Hepatocyte (in vitro differentiated cells): ENCODE measurements at regions not wholly inside any gene's neighbourhood (a gene's known extent, or its start where the extent isn't known, plus 50 kb on each side); places are given as distances from the start of the nearest gene placed in this dataset.

ENCODE experiments used
- DNase-seq: peaks from one replicate; pipeline ENCODE4 v3.0.0-alpha.2; 2016; ENCODE audit warnings: low spot score
- H2AFZ ChIP-seq: fragments of 200-600 bp; sonication (generic); 2 replicates; pipeline ENCODE4 v1.6.0; 2016; ENCODE audit warnings: antibody characterized with exemption, mild to moderate bottlenecking
- H3K27ac ChIP-seq: fragments of 200-600 bp; sonication (generic); 2 replicates; pipeline ENCODE4 v1.5.1; 2016; ENCODE audit warnings: mild to moderate bottlenecking
- H3K27me3 ChIP-seq: fragments of 200-600 bp; sonication (generic); 2 replicates; pipeline ENCODE4 v1.6.1; 2016
- H3K36me3 ChIP-seq: fragments of 200-600 bp; sonication (generic); replicated peaks from 2 replicates; pipeline ENCODE4 v1.5.1; 2016; ENCODE audit warnings: low read depth; ENCODE audit not compliant: insufficient read depth
- H3K4me1 ChIP-seq: fragments of 200-600 bp; sonication (generic); 2 replicates; pipeline ENCODE4 v1.5.1; 2016; ENCODE audit warnings: mild to moderate bottlenecking, moderate library complexity; ENCODE audit not compliant: insufficient read depth
- H3K4me2 ChIP-seq: fragments of 200-600 bp; sonication (generic); 2 replicates; pipeline ENCODE4 v1.6.0; 2016
- H3K4me3 ChIP-seq: fragments of 200-600 bp; sonication (generic); 2 replicates; pipeline ENCODE4 v1.5.1; 2016; ENCODE audit warnings: mild to moderate bottlenecking
- H3K79me2 ChIP-seq: fragments of 200-600 bp; sonication (generic); 2 replicates; pipeline ENCODE4 v1.6.0; 2017; ENCODE audit warnings: mild to moderate bottlenecking
- H3K9me2 ChIP-seq: fragments of 200-600 bp; sonication (generic); replicated peaks from 2 replicates; pipeline ENCODE4 v1.6.0; 2017; ENCODE audit warnings: mild to moderate bottlenecking; ENCODE audit not compliant: insufficient read depth
- H3K9me3 ChIP-seq: fragments of 200-600 bp; sonication (generic); 2 replicates; pipeline ENCODE4 v1.5.1; 2016; ENCODE audit warnings: low read depth, mild to moderate bottlenecking
- H4K20me1 ChIP-seq: fragments of 200-600 bp; sonication (generic); 2 replicates; pipeline ENCODE4 v1.6.0; 2016; ENCODE audit warnings: mild to moderate bottlenecking; ENCODE audit not compliant: insufficient read depth, poor library complexity, severe bottlenecking
- EZH2 ChIP-seq: fragments of 200-600 bp; sonication (generic); IDR thresholded peaks from 2 replicates; pipeline ENCODE4 v1.6.1; 2016; ENCODE audit warnings: antibody characterized with exemption, mild to moderate bottlenecking, borderline replicate concordance
- EZH2phosphoT487 ChIP-seq: fragments of 200-600 bp; sonication (generic); IDR thresholded peaks from one replicate; pipeline ENCODE4 v1.6.1; 2018; ENCODE audit warnings: antibody characterized with exemption, mild to moderate bottlenecking, low read depth, moderate library complexity; ENCODE audit not compliant: unreplicated experiment, severe bottlenecking
- WGBS: methylation state at CpG from one replicate; pipeline ENCODE4 v1.1.6; 2016; ENCODE audit warnings: low lambda C conversion rate; ENCODE audit errors: missing lambda C conversion rate; 5-methylcytosine and 5-hydroxymethylcytosine counted together
- TF ChIP-seq, protein P1 (sequence below): fragments of 200-600 bp; sonication (generic); IDR thresholded peaks from 2 replicates; pipeline ENCODE4 v1.5.1; 2016; ENCODE audit warnings: antibody characterized with exemption, mild to moderate bottlenecking; ENCODE audit not compliant: poor library complexity

DNA sequence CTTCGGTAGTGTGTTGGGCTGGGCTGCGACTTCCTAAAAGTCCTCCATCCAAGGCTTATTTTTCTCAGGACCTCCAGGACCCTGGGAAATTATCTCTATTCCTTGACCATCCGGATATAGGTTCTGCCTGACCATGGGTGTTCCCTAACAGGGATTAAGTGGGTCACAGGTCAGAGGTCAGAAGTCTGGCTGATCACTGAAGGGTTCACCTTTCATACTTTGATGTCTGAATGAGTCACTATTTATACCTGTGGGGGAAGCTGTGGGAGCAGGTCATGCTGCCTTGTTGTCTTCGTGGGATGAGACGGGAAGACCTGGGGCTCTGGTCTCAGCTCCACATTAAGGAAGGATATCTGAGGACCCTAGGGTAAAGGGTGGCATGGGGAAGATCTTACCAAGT, 65.0 kb upstream of the ETV3 start:
- H3K36me3 ChIP-seq, result no peaks in the 10 kb centered on the region

DNA sequence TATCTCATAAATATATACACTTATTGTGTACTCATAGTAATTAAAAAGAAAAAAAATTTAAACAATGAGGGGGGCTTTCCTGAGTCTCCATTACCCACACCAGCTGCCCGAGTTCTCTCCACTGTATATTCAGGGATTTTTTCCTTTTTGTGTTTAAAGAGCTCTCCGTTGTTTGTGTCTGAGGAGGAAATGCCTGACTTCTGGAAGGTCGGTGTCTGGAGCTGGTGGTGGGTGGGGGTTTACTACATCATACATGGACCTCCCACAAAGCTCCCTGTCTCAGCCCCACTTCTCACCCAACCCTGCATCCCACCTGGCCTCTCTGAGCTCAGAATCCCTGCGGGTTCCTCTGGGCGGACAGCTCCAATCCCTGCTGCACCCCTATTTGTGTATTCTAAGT, 64.1 kb upstream of the ETV3 start:
- no peaks in the 10 kb centered on the region for H4K20me1 ChIP-seq
- H3K27ac ChIP-seq, result no peak overlapping the region
- no peak overlapping the region for H2AFZ ChIP-seq
- H3K36me3 ChIP-seq, result no peaks in the 10 kb centered on the region
- TF ChIP-seq EZH2phosphoT487, result no peak
- TF ChIP-seq, protein P1, sequence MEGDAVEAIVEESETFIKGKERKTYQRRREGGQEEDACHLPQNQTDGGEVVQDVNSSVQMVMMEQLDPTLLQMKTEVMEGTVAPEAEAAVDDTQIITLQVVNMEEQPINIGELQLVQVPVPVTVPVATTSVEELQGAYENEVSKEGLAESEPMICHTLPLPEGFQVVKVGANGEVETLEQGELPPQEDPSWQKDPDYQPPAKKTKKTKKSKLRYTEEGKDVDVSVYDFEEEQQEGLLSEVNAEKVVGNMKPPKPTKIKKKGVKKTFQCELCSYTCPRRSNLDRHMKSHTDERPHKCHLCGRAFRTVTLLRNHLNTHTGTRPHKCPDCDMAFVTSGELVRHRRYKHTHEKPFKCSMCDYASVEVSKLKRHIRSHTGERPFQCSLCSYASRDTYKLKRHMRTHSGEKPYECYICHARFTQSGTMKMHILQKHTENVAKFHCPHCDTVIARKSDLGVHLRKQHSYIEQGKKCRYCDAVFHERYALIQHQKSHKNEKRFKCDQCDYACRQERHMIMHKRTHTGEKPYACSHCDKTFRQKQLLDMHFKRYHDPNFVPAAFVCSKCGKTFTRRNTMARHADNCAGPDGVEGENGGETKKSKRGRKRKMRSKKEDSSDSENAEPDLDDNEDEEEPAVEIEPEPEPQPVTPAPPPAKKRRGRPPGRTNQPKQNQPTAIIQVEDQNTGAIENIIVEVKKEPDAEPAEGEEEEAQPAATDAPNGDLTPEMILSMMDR, result no peak
- TF ChIP-seq EZH2, result no peak
- H3K4me3 ChIP-seq, result no peak overlapping the region
- H3K9me3 ChIP-seq, result no peaks in the 10 kb centered on the region
- DNase-seq, result no peak
- no peak overlapping the region for H3K4me2 ChIP-seq
- no peaks in the 10 kb centered on the region for H3K27me3 ChIP-seq
- no peaks in the 10 kb centered on the region for H3K9me2 ChIP-seq
- WGBS, result 62% methylated on average over 5 of the region's 5 CpGs
- H3K4me1 ChIP-seq, result peaks cover 7% of the 10 kb centered on the region
- H3K79me2 ChIP-seq, result no peaks in the 10 kb centered on the region

More for the DNA sequence above, 65.0 kb upstream of the ETV3 start:
- Histone ChIP-seq H4K20me1 (no peaks in the 10 kb centered on the region), H3K27me3 (no peaks in the 10 kb centered on the region), H3K4me1 (peaks cover 3% of the 10 kb centered on the region), H3K27ac (no peak overlapping the region), H3K4me3 (no peak overlapping the region), H3K9me3 (no peaks in the 10 kb centered on the region), H3K79me2 (no peaks in the 10 kb centered on the region), H3K9me2 (no peaks in the 10 kb centered on the region), H2AFZ (no peak overlapping the region), H3K4me2 (no peak overlapping the region)
- TF ChIP-seq, protein P1, result no peak
- TF ChIP-seq EZH2phosphoT487, result no peak
- TF ChIP-seq EZH2, result no peak
- no peak for DNase-seq
- 93% methylated on average over 5 of the region's 5 CpGs for WGBS

DNA sequence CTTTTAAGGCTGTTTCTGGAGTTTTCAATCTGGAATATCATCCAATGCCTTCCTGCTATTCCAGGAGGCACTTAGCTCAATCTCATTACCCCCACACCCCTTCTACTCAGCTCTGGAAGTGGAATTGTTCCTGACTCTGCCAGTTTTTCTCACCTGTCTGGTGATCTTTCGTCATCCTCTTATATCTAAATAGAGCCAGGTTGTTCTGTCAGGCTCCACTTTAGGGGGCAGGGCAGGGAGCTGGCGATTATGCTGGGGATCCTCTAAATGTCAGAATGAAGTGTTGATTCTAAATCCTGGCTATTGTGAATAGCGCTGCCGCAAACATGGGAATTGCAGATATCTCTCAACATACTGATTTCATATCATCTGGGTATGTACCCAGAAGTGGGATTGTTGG, 63.6 kb upstream of the ETV3 start:
- H3K4me1 ChIP-seq, result peaks cover 7% of the 10 kb centered on the region
- TF ChIP-seq, protein P1, result no peak
- TF ChIP-seq EZH2phosphoT487 (no peak), EZH2 (no peak)
- 72% methylated on average over 4 of the region's 4 CpGs for WGBS
- no peaks in the 10 kb centered on the region for H3K36me3 ChIP-seq
- DNase-seq, result no peak
- no peaks in the 10 kb centered on the region for H4K20me1 ChIP-seq
- H3K4me3 ChIP-seq, result no peak overlapping the region
- H3K4me2 ChIP-seq, result no peak overlapping the region
- H3K27ac ChIP-seq, result no peak overlapping the region
- H3K9me3 ChIP-seq, result no peaks in the 10 kb centered on the region
- no peaks in the 10 kb centered on the region for H3K9me2 ChIP-seq
- H3K27me3 ChIP-seq, result no peaks in the 10 kb centered on the region
- H2AFZ ChIP-seq, result no peak overlapping the region
- H3K79me2 ChIP-seq, result no peaks in the 10 kb centered on the region

DNA sequence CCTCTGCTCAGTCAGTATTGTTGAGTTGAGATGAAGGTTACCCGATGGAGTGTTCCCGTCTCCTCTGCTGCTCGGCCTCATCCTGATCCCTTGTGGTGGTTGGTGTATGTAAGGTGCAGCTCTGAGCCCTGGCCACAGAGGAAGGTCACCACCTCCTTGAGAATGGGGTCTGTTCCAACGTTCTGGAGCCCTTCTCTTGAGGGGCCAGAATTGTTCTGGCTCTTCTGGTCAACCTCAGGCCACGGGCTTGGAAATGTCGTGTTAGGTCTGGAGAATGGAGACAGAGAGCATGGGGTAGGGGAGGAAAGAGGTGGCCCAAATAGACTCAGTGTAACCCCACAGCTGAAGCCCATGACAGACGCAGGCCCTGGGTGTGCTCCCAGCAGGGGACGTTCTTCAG, 62.3 kb upstream of the ETV3 start:
- Histone ChIP-seq H3K4me3 (no peak overlapping the region), H3K4me1 (peaks cover 7% of the 10 kb centered on the region), H3K36me3 (no peaks in the 10 kb centered on the region), H3K9me3 (no peaks in the 10 kb centered on the region), H3K27me3 (no peaks in the 10 kb centered on the region), H3K27ac (no peak overlapping the region), H3K4me2 (no peak overlapping the region), H2AFZ (no peak overlapping the region), H3K9me2 (no peaks in the 10 kb centered on the region), H3K79me2 (no peaks in the 10 kb centered on the region), H4K20me1 (no peaks in the 10 kb centered on the region)
- TF ChIP-seq EZH2phosphoT487, result no peak
- TF ChIP-seq EZH2, result no peak
- TF ChIP-seq, protein P1, result no peak
- 92% methylated on average over 8 of the region's 8 CpGs for WGBS
- DNase-seq, result no peak
